ENCODE measurements at regions not wholly inside any gene's neighbourhood (a gene's known extent, or its start where the extent isn't known, plus 50 kb on each side); places are given as distances from the start of the nearest gene placed in this dataset.

DNA sequence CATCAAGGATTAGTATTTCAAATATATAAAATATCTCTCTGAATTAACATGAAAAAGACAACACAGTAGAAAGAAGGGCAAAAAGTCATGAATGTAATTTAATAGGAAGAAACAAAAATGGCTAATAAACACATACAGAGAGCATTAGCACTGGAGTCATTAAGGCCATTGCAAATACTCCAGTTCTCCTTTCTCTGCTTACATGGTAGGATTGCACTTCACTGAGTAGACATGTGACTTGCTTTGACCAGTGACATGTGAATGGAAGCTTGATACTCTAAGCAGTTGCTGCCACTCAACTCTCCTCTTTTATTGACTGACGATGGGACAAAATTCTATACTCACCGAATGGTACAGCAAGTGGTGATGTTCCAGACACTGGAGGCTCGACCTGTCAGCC, 153.9 kb upstream of the LGALSL start:
- TF ChIP-seq CTCF (IDR thresholded peaks at IDR 0.05) (no peak), POLR2A (IDR thresholded peaks at IDR 0.05) (no peak)
